GM10266 (cell line): ENCODE measurements at regions not wholly inside any gene's neighbourhood (a gene's known extent, or its start where the extent isn't known, plus 50 kb on each side); places are given as distances from the start of the nearest gene placed in this dataset.
"Not testable (repeated sequence)": the region's sequence is repeated elsewhere in the genome, so short reads cannot be mapped to it uniquely, and the experiment has no call there.

Experiments used
- DNase-seq: peaks from one replicate; pipeline ENCODE4 v3.0.0; 2012; ENCODE audit errors: extremely low spot score
- CTCF ChIP-seq: IDR thresholded peaks from 2 replicates; pipeline ENCODE4 v1.5.1; 2012; ENCODE audit warnings: mild to moderate bottlenecking, low read depth; ENCODE audit not compliant: control insufficient read depth, insufficient read depth; ENCODE audit errors: missing control alignments

GRCh38 chr10:56116684-56117083 is 244.4 kb downstream of the ZWINT start:
- peak; percentile 18 for TF ChIP-seq CTCF
- DNase-seq, result no peak

- TF ChIP-seq CTCF, result no peak
- no peak for DNase-seq
Measured at GRCh38 chr10:56109454-56109853, 251.6 kb downstream of the ZWINT start.

GRCh38 chr10:56104923-56105322 is 256.1 kb downstream of the ZWINT start:
- TF ChIP-seq CTCF, result no peak
- DNase-seq, result no peak

GRCh38 chr10:56104487-56104886 is 256.6 kb downstream of the ZWINT start:
- DNase-seq, result no peak
- TF ChIP-seq CTCF, result no peak

- TF ChIP-seq CTCF, result no peak
- no peak for DNase-seq
Measured at GRCh38 chr10:56096226-56096517, 264.9 kb downstream of the ZWINT start.

- TF ChIP-seq CTCF, result no peak
- DNase-seq, result no peak
Measured at GRCh38 chr10:56095506-56096225, 265.4 kb downstream of the ZWINT start.

- DNase-seq, result not testable (repeated sequence)
Measured at GRCh38 chr10:56093645-56094044, 267.4 kb downstream of the ZWINT start.

- no peak for TF ChIP-seq CTCF
- DNase-seq, result no peak
Measured at GRCh38 chr10:56091872-56092271, 269.2 kb downstream of the ZWINT start.
